Caco-2 (cell line): ENCODE measurements at regions not wholly inside any gene's neighbourhood (a gene's known extent, or its start where the extent isn't known, plus 50 kb on each side); places are given as distances from the start of the nearest gene placed in this dataset.

ENCODE experiments used
- BruUV-seq: library from RNA; stranded (reverse); fragments of 400-500 nt; replicated peaks from 2 replicates; lab custom pipeline; 2021; lab: Mats Ljungman, UMichigan
- CTCF ChIA-PET: fragments of 300-600 bp; sonication (Branson Sonifier 250); formaldehyde crosslinking; loops from one replicate; lab custom pipeline; 2022; ENCODE audit warnings: antibody characterized with exemption; lab: Charles Lee
- POLR2A ChIA-PET: fragments of 300-600 bp; sonication (Branson Sonifier 250); formaldehyde crosslinking; loops from one replicate; lab custom pipeline; 2022; ENCODE audit warnings: antibody characterized with exemption; lab: Charles Lee
- DNase-seq, 2 experiments: peaks; one replicate each; pipeline versions ENCODE4 v3.0.0 to v3.0.0-alpha.2; 2020 to 2022
- H3K27me3 ChIP-seq: replicated peaks from 2 replicates; pipeline ENCODE4 v1.6.0; 2011; ENCODE audit warnings: low read length; ENCODE audit not compliant: control insufficient read depth, insufficient read depth
- H3K36me3 ChIP-seq: 2 replicates; pipeline ENCODE4 v1.5.1; 2011; ENCODE audit warnings: low read length; ENCODE audit not compliant: control insufficient read depth, insufficient read depth
- H3K4me1 ChIP-seq: fragments of 250-450 bp; sonication (Bioruptor Pico); 2 replicates; pipeline ENCODE4 v1.5.1; 2020; ENCODE audit warnings: mild to moderate bottlenecking
- H3K4me3 ChIP-seq: 2 replicates; pipeline ENCODE4 v1.5.1; 2011; ENCODE audit warnings: low read depth, mild to moderate bottlenecking, control low read depth, low read length
- H3K9me3 ChIP-seq: fragments of 250-450 bp; sonication (Bioruptor Pico); 2 replicates; pipeline ENCODE4 v1.5.1; 2020; ENCODE audit warnings: mild to moderate bottlenecking, moderate library complexity
- H3K27ac Mint-ChIP-seq: one replicate; pipeline ENCODE4 v1.8.0; 2022; ENCODE audit warnings: mixed read lengths; ENCODE audit not compliant: unreplicated experiment
- H3K27me3 Mint-ChIP-seq: one replicate; pipeline ENCODE4 v1.8.0; 2022; ENCODE audit warnings: mixed read lengths; ENCODE audit not compliant: insufficient read depth, unreplicated experiment
- H3K36me3 Mint-ChIP-seq: one replicate; pipeline ENCODE4 v1.8.0; 2022; ENCODE audit warnings: mild to moderate bottlenecking, mixed read lengths; ENCODE audit not compliant: insufficient read depth, unreplicated experiment
- H3K4me1 Mint-ChIP-seq: one replicate; pipeline ENCODE4 v1.8.0; 2022; ENCODE audit warnings: low read depth, mixed read lengths; ENCODE audit not compliant: unreplicated experiment
- H3K4me3 Mint-ChIP-seq: one replicate; pipeline ENCODE4 v1.8.0; 2022; ENCODE audit warnings: mild to moderate bottlenecking, moderate library complexity, mixed read lengths; ENCODE audit not compliant: unreplicated experiment
- H3K9me3 Mint-ChIP-seq: one replicate; pipeline ENCODE4 v1.8.0; 2022; ENCODE audit warnings: mixed read lengths; ENCODE audit not compliant: unreplicated experiment
- intact Hi-C: fragments of 100-400 bp; cut with micrococcal nuclease; formaldehyde crosslinking; loops from one replicate; pipeline ENCODE4 v1.10.0; 2022; ENCODE audit not compliant: unreplicated experiment
- TF ChIP-seq, protein P1 (sequence below), 2 experiments: fragments of 200-600 bp in 1 of 2; IDR thresholded peaks; 1 replicate in 1 of 2; 2 replicates in 1 of 2; pipeline versions ENCODE4 v1.5.1 to v1.8.0; 2011 to 2022; ENCODE audit warnings: antibody characterized with exemption in 1 of 2, control low read depth in 1 of 2, inconsistent platforms in 1 of 2, low read depth in 1 of 2, low read length in 1 of 2, mild to moderate bottlenecking in 1 of 2, moderate library complexity in 1 of 2; ENCODE audit not compliant: insufficient read depth in 1 of 2, severe bottlenecking in 1 of 2, unreplicated experiment in 1 of 2

DNA sequence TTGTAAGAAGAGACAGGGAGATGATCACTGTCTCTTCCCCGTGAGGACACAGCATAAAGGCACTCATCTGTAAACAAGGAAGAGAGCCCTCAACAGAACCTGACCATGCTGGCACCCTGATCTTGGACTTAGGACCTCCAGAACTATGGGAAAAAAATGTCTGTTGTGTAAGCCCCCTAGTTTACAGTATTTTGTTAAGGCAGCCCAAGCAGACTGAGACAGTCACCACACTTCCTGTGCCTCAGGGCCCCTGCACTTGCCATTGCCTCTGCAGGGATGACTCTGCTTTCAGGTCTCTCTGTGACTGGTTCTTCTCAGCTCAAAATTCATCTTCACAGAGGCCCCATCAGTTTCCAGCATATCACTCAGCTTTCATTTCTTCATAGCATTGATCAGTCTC is 372.1 kb downstream of the TLE1 start:
- no peaks in the 10 kb centered on the region for H3K9me3 ChIP-seq
- ChIA-PET CTCF (no interaction called here), POLR2A (no interaction called here)
- no peaks in the 10 kb centered on the region for H3K36me3 Mint-ChIP-seq
- no peaks in the 10 kb centered on the region for H3K27me3 Mint-ChIP-seq
- H3K36me3 ChIP-seq: no peaks in the 10 kb centered on the region
- intact Hi-C loops: no loop called here
- peaks cover 8% of the 10 kb centered on the region for H3K9me3 Mint-ChIP-seq
- no peak overlapping the region for H3K27ac Mint-ChIP-seq
- no peaks in the 10 kb centered on the region for H3K4me1 ChIP-seq
- no peak for DNase-seq
- no peaks in the 10 kb centered on the region for H3K27me3 ChIP-seq
- H3K4me3 Mint-ChIP-seq: no peak overlapping the region
- H3K4me3 ChIP-seq: no peak overlapping the region
- TF ChIP-seq, protein P1, sequence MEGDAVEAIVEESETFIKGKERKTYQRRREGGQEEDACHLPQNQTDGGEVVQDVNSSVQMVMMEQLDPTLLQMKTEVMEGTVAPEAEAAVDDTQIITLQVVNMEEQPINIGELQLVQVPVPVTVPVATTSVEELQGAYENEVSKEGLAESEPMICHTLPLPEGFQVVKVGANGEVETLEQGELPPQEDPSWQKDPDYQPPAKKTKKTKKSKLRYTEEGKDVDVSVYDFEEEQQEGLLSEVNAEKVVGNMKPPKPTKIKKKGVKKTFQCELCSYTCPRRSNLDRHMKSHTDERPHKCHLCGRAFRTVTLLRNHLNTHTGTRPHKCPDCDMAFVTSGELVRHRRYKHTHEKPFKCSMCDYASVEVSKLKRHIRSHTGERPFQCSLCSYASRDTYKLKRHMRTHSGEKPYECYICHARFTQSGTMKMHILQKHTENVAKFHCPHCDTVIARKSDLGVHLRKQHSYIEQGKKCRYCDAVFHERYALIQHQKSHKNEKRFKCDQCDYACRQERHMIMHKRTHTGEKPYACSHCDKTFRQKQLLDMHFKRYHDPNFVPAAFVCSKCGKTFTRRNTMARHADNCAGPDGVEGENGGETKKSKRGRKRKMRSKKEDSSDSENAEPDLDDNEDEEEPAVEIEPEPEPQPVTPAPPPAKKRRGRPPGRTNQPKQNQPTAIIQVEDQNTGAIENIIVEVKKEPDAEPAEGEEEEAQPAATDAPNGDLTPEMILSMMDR (IDR thresholded peaks at IDR 0.05; ENCODE audit: insufficient read depth in 1 of 2, low read depth in 1 of 2, low read length in 1 of 2, severe bottlenecking in 1 of 2, unreplicated experiment in 1 of 2): no peak
- no TSS peak for BruUV-seq
- H3K4me1 Mint-ChIP-seq: no peaks in the 10 kb centered on the region

DNA sequence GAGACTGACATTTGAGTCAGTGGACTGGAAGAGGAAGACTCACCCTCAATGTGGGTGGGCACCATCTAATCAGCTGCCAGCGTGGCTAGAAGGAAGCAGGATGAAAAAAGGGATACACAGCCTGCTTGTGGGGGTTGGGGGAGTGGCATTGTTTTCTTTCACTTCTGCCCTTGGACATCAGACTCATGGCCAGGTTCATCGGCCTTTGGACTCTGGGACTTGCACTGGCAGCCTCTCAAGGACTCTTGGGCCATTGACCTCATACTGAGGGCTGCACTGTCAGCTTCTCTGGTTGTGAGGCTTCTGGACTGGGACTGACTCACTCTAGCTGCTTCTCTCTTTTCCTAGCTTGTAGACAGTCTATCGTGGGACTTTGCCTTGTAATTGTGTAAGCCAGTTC is 374.9 kb downstream of the TLE1 start:
- H3K36me3 ChIP-seq: no peaks in the 10 kb centered on the region
- DNase-seq: no peak
- Mint-ChIP-seq H3K27me3 (no peaks in the 10 kb centered on the region), H3K36me3 (no peaks in the 10 kb centered on the region), H3K9me3 (peaks cover 8% of the 10 kb centered on the region), H3K27ac (no peak overlapping the region), H3K4me1 (no peaks in the 10 kb centered on the region), H3K4me3 (no peak overlapping the region)
- BruUV-seq: no TSS peak
- H3K4me3 ChIP-seq: no peak overlapping the region
- no peaks in the 10 kb centered on the region for H3K27me3 ChIP-seq
- CTCF ChIA-PET: no interaction called here
- intact Hi-C loops: no loop called here
- POLR2A ChIA-PET: no interaction called here
- H3K9me3 ChIP-seq: no peaks in the 10 kb centered on the region
- TF ChIP-seq, protein P1 (IDR thresholded peaks at IDR 0.05; ENCODE audit: insufficient read depth in 1 of 2, low read depth in 1 of 2, low read length in 1 of 2, severe bottlenecking in 1 of 2, unreplicated experiment in 1 of 2): no peak
- H3K4me1 ChIP-seq: no peaks in the 10 kb centered on the region

DNA sequence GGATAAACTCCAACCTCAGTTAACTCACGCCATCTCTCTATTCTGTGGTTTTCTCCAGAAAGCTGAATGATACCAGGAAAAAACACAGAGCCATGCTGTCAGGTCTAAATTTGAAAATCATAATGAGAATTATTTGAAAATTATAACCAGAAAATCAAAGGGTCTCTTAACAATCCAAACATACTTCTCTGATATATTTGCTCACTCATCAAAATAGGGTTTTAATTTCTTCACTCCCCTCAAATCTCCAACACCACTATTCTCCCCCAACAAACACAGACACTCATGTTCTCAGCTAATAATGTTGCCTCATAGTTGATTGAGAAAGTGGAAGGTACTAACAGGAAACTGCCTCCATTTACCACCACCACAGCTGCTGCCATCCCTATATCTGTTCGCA is 375.5 kb downstream of the TLE1 start:
- Histone ChIP-seq H3K9me3 (no peaks in the 10 kb centered on the region), H3K4me3 (no peak overlapping the region), H3K36me3 (no peaks in the 10 kb centered on the region), H3K4me1 (no peaks in the 10 kb centered on the region), H3K27me3 (no peaks in the 10 kb centered on the region)
- H3K27me3 Mint-ChIP-seq: no peaks in the 10 kb centered on the region
- no peaks in the 10 kb centered on the region for H3K4me1 Mint-ChIP-seq
- TF ChIP-seq, protein P1 (IDR thresholded peaks at IDR 0.05; ENCODE audit: insufficient read depth in 1 of 2, low read depth in 1 of 2, low read length in 1 of 2, severe bottlenecking in 1 of 2, unreplicated experiment in 1 of 2): no peak
- no peaks in the 10 kb centered on the region for H3K36me3 Mint-ChIP-seq
- no peak overlapping the region for H3K4me3 Mint-ChIP-seq
- CTCF ChIA-PET: no interaction called here
- POLR2A ChIA-PET: no interaction called here
- peaks cover 8% of the 10 kb centered on the region for H3K9me3 Mint-ChIP-seq
- DNase-seq: no peak
- intact Hi-C loops: no loop called here
- no TSS peak for BruUV-seq
- no peak overlapping the region for H3K27ac Mint-ChIP-seq
